ENCODE measurements at regions not wholly inside any gene's neighbourhood (a gene's known extent, or its start where the extent isn't known, plus 50 kb on each side); places are given as distances from the start of the nearest gene placed in this dataset.
"Not testable (repeated sequence)": the region's sequence is repeated elsewhere in the genome, so short reads cannot be mapped to it uniquely, and the experiment has no call there.

DNA sequence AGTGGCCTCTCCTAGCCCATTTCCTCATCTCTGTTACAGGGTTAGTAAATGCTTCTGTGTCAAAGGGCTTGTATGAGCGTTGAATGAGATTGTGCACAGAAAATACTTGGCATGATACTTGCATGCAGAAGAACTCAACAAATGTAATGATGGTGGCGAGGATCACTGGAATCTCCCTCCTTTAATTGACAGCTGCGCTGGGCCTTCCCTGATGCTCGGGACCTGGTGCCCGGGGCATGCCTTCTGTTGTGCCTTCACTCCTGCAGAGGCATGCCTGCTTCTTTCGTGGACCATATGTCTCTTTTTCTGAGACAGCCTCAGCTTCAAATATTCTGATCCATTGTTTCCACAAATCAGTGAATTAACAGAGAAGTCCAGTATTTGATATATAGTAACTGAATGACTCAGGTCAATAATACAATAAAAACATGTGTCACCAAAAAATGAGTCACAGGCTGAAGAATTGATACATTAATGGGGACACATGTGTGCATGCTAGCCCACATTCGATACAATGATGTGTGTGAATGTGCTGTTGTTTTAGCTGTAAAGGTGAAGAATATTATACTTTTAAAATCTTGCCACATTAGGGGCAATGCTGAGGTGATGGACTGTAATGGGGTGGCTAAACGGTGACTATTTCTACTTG, 243.3 kb upstream of the TBL1XR1 start:
- DNase-seq (ENCODE audit: low read depth, low spot score), result no peak
- H3K4me3 ChIP-seq (ENCODE audit: low read length), result no peak overlapping the region

DNA sequence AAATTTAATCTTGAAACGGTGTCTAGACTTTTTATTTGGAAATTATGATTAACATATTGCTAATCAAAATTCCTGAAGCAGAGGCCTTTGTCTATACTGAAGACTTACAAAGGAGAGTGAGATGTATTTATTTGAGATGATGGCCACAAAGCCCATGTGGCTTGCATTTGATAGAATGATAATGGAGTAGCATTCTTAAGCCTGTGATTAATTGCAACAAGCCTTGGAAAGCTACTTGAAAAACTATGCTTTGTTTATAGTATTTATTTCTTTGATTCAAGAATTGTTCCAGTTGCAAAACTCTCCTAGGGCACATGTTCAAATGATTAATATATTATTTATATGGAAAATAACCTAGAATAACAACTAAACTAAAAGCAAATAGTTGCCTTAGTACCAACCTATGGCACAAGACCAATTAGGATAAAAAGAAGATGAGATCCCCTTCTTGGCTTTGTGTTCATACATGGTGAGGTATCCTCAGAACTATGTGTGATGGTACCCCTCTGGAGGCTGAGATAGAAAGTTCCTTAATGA, 244.1 kb upstream of the TBL1XR1 start:
- DNase-seq (ENCODE audit: low read depth, low spot score), result no peak

DNA sequence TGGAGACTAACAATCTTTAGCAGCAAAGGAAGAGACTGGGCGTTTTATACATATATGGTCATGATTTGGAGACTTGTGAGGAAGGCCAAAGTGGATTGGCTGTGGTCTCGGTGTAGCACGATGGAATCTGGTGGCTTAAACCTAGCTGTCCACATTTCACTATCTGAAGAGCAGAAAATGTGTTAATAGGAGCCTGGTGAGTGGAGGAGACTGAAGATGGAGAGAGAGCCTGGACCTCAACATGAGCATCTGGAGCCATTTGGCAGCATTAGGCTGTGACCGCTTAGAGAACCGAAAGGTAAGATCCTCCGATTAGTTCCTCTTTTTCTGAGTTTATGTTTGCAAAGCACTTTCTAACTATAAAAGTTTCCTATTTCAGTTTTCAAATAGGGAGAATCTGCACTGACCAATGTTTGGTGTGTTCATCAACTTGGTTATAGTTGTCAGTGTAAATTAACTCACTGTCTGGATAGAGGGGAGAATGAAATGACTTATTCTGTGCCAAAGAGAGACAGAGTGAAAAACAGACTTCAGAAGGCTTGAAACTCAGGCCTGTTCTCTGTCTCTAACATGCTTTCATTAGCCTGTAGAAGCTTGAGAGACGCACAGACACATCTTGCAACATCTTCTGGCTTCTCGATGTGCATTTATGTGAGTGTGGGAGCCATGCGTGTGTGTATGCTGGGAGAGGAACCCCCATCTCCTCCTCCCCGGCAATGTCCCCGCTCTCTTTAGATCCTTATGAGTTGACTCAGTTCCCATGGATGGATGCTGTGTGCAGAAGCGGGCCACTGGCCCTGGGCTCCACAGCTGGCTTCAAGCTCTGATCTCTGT, 244.7 kb upstream of the TBL1XR1 start:
- DNase-seq (ENCODE audit: low read depth, low spot score), result no peak
- no peak overlapping the region for H3K4me3 ChIP-seq (ENCODE audit: low read length)

More for the DNA sequence above, 244.1 kb upstream of the TBL1XR1 start:
- no peak overlapping the region for H3K4me3 ChIP-seq (ENCODE audit: low read length)

DNA sequence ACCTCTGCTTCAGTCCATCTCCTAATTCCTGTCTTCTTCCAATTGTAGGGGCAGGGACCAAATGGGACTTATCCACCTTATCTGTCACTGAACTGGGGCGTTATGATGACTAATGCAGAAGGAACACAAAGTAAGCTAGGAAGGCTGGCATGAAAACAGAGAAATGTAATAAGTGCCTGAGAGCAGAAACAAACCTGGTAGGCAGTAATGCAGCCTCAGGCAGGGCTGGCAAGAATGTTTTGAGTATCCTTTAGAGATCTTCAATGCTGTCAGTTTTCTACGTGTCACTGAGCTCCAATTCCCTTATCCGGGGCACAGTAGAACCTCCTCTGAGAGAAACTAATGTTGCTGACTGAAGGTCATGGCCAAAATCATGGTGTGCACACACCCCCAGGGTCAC, 246.2 kb upstream of the TBL1XR1 start:
- no peak overlapping the region for H3K4me3 ChIP-seq (ENCODE audit: low read length)
- DNase-seq (ENCODE audit: low read depth, low spot score), result no peak

GRCh38 chr3:177444696-177445095, 247.4 kb upstream of the TBL1XR1 start:
- DNase-seq (ENCODE audit: low read depth, low spot score), result no peak

DNA sequence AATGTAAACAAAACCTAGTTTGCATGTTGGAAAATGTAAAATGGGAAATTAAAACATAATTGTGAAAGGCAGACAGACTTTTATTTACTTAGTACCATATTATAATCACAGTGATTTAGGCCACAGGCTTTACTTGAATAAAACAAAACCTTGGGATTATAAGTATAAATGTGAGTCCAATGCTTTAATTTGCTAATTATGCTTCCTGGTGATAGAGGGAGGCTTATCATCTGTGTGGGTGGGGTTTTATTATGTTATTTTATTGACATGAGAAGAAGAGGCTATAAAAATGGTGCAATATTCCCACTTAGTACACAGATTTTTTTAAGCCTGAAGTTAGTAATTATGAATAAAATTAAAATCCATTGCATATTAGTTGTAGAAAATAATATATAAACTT, 248.3 kb upstream of the TBL1XR1 start:
- no peak overlapping the region for H3K4me3 ChIP-seq (ENCODE audit: low read length)
- DNase-seq (ENCODE audit: low read depth, low spot score), result no peak

More at GRCh38 chr3:177444696-177445095, 247.4 kb upstream of the TBL1XR1 start:
- H3K4me3 ChIP-seq (ENCODE audit: low read length), result no peak overlapping the region

GRCh38 chr3:177446165-177446601, 248.9 kb upstream of the TBL1XR1 start:
- no peak overlapping the region for H3K4me3 ChIP-seq (ENCODE audit: low read length)
- no peak for DNase-seq (ENCODE audit: low read depth, low spot score)

- no peak overlapping the region for H3K4me3 ChIP-seq (ENCODE audit: low read length)
- no peak for DNase-seq (ENCODE audit: low read depth, low spot score)
Measured at GRCh38 chr3:177447938-177448337, 250.7 kb upstream of the TBL1XR1 start.

DNA sequence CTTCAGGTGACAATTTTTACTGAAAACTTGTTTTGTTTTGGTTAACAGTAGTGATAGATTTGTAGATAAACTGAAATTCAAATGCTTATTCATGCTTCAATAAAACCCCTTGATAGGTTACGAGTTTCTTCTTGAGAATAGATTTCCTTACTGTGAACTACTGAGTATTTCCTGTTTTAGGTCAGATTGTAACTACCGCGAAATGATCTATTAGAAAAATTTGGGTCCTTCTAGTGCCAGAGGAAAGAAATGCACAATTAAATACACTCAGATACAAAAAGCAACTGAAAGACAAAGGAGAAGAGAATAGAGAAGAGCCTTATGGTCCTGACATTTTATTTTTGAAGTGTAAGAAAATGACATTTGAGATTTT, 251.7 kb upstream of the TBL1XR1 start:
- no peak overlapping the region for H3K4me3 ChIP-seq (ENCODE audit: low read length)
- no peak for DNase-seq (ENCODE audit: low read depth, low spot score)

- no peak for DNase-seq (ENCODE audit: low read depth, low spot score)
- no peak overlapping the region for H3K4me3 ChIP-seq (ENCODE audit: low read length)
Measured at GRCh38 chr3:177449360-177450006, 252.2 kb upstream of the TBL1XR1 start.

- no peak for DNase-seq (ENCODE audit: low read depth, low spot score)
- H3K4me3 ChIP-seq (ENCODE audit: low read length), result no peak overlapping the region
Measured at GRCh38 chr3:177451301-177451750, 254.0 kb upstream of the TBL1XR1 start.

GRCh38 chr3:177451864-177452830, 254.9 kb upstream of the TBL1XR1 start:
- no peak for DNase-seq (ENCODE audit: low read depth, low spot score)
- no peak overlapping the region for H3K4me3 ChIP-seq (ENCODE audit: low read length)

DNA sequence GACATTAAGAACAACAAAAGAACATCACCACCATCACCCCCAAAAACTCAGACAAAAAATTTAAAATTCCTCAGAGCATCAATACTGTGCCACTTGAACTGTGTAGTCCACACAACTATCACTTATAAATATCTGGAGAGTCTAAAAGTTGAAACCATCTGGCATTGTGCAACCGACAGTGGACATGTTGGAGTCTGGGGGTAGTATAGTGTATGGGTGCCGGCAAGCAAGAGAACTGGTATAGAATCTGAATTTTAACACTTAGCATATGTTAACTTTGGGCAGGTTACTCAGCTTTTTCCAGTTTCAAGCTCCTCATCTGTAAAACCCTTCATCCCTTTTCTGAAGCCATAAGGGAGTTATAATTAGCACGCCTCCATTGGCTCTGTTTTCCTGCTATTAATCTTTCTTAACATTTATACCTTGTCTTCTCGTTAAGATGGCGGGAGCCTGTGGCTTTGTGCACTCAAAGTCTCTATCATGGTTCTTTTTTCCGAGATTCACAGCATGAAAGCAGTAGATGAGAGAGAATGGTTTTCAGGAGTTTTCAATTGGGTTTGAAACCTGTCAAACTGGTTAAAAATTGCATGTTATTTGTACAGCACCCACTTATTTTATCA, 255.7 kb upstream of the TBL1XR1 start:
- no peak for DNase-seq (ENCODE audit: low read depth, low spot score)

GRCh38 chr3:177453451-177453844, 256.2 kb upstream of the TBL1XR1 start:
- no peak for DNase-seq (ENCODE audit: low read depth, low spot score)
- no peak overlapping the region for H3K4me3 ChIP-seq (ENCODE audit: low read length)

More for the DNA sequence above, 255.7 kb upstream of the TBL1XR1 start:
- no peak overlapping the region for H3K4me3 ChIP-seq (ENCODE audit: low read length)

GRCh38 chr3:177457204-177457603, 259.9 kb upstream of the TBL1XR1 start:
- not testable (repeated sequence) for DNase-seq (ENCODE audit: low read depth, low spot score)

DNA sequence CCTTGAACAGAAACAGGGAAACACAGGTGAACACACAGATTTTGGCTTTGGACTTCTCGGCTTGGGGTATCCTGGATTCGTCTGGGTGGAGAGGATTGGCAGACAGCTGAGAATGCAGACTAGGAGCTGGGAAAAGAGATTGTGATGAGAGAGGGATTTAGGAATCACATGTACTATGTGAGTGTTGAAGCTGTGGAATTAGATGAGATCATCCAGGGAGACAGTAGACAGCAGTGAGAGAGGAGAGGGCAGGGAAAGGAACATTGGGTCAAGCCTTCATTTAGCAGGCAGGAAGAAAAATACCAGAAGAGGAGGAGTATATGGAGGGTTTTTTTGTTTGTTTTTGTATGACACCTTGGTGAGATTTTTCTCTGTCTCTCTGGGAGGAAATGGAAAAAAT, 262.1 kb upstream of the TBL1XR1 start:
- DNase-seq (ENCODE audit: low read depth, low spot score), result no peak

More at GRCh38 chr3:177457204-177457603, 259.9 kb upstream of the TBL1XR1 start:
- not testable (repeated sequence) for H3K4me3 ChIP-seq (ENCODE audit: low read length)

GRCh38 chr3:177460047-177460446, 262.8 kb upstream of the TBL1XR1 start:
- no peak overlapping the region for H3K4me3 ChIP-seq (ENCODE audit: low read length)
- no peak for DNase-seq (ENCODE audit: low read depth, low spot score)

More for the DNA sequence above, 262.1 kb upstream of the TBL1XR1 start:
- H3K4me3 ChIP-seq (ENCODE audit: low read length), result no peak overlapping the region

DNA sequence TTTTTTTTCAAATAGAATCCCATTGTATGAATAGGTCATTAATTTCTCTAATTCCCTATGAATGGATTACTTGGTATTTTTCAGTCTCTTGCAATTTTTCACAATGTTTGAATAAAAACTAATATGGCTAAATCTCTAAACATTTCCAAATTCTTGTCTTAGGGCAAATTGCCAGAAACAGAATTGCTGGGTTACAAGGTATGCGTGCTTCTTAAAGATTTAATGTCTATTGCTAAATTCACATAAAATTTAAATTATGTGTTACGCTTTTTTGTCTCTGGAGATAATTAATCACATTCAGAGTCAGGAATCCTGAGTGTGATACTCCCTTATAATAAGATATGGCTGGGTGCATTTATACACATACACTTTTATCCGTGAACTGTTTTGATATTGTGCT, 264.5 kb upstream of the TBL1XR1 start:
- no peak for DNase-seq (ENCODE audit: low read depth, low spot score)
- H3K4me3 ChIP-seq (ENCODE audit: low read length), result no peak overlapping the region

Data from Jurkat, Clone E6-1 (cell line).